ENCODE measurements at regions not wholly inside any gene's neighbourhood (a gene's known extent, or its start where the extent isn't known, plus 50 kb on each side); places are given as distances from the start of the nearest gene placed in this dataset.

DNA sequence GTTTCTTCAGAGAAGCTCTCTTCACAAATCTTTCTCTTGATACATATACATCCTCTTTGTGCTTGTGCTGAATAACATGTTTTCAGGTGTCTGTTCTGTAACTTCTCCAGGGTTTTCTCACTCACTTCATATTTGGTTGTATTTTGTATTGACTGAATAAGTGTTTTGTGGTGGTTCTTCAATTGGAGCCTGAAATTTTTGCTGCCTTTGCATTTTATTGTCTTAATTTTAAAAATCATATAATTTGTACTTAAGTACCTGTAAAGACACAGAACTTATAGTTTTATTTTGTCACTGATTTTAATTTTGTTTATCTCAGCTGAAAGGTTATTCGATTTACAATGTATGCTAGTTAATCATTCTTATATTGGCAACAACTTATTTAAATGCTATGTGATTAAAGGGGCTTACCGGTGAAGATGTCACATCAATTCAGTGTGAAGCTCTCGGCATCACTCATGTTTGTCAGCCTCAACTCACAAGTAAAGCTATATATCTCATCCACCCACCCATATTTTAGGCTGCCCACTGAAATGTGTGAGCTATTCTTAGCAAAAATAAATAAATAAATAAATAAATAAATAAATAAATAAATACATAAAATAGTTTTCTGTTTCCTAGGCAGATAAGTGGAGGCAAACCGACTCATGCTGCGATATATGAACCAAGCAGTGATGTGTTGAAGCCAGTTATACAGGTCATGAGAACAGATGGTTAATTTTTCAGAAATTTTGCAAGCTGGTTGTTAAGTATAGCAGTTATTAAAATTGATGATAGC is 76.4 kb upstream of the FSTL5 start:
- TF ChIP-seq ZNF384 (IDR thresholded peaks at IDR 0.05) (no peak), FOXM1 (IDR thresholded peaks at IDR 0.05; ENCODE audit: borderline replicate concordance) (no peak), BHLHE40 (IDR thresholded peaks at IDR 0.05; ENCODE audit: borderline replicate concordance) (no peak), ELF4 (IDR thresholded peaks at IDR 0.05) (no peak), SUZ12 (IDR thresholded peaks at IDR 0.05) (no peak), SP1 (IDR thresholded peaks at IDR 0.05) (no peak), HDGF (IDR thresholded peaks at IDR 0.05; ENCODE audit: borderline replicate concordance) (no peak)
- TF ChIP-seq, protein P1, sequence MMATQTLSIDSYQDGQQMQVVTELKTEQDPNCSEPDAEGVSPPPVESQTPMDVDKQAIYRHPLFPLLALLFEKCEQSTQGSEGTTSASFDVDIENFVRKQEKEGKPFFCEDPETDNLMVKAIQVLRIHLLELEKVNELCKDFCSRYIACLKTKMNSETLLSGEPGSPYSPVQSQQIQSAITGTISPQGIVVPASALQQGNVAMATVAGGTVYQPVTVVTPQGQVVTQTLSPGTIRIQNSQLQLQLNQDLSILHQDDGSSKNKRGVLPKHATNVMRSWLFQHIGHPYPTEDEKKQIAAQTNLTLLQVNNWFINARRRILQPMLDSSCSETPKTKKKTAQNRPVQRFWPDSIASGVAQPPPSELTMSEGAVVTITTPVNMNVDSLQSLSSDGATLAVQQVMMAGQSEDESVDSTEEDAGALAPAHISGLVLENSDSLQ (IDR thresholded peaks at IDR 0.05) = no peak
